ENCODE measurements at regions not wholly inside any gene's neighbourhood (a gene's known extent, or its start where the extent isn't known, plus 50 kb on each side); places are given as distances from the start of the nearest gene placed in this dataset.

GRCh38 chr18:30908381-30908780, 134.2 kb downstream of the DSC3 start (continued):
- TF ChIP-seq PATZ1 (tag by site-specific recombination; IDR thresholded peaks at IDR 0.05) (no peak), ZNF501 (tag by site-specific recombination; IDR thresholded peaks at IDR 0.05) (no peak), ZFP3 (tag by site-specific recombination; IDR thresholded peaks at IDR 0.05; ENCODE audit: low read depth) (no peak)

GRCh38 chr18:30903566-30903965, 139.0 kb downstream of the DSC3 start:
- Histone ChIP-seq H3K9me3 (ENCODE audit: control insufficient read depth, insufficient read depth, low read depth, low read length) (no peaks in the 10 kb centered on the region), H3K27ac (ENCODE audit: extremely low read depth, low read depth, low read length) (no peak overlapping the region), H3K36me3 (ENCODE audit: control insufficient read depth in 2 of 2, insufficient read depth in 1 of 2, low read length in 2 of 2) (no peaks in the 10 kb centered on the region), H3K4me3 (ENCODE audit: low read depth, low read length) (no peak overlapping the region), H3K4me1 (ENCODE audit: control insufficient read depth, insufficient read depth, low read length) (no peaks in the 10 kb centered on the region)
- ChIA-PET POLR2A (no interaction called here), CTCF (interaction anchor here (1.2 kb wide), 1 partner anchor 67 kb away, joined by 3 read pairs; no protein-coding TSS in a partner anchor)
- TF ChIP-seq BCL11A (tag by site-specific recombination; IDR thresholded peaks at IDR 0.05; ENCODE audit: low read depth) (no peak), ZSCAN23 (tag by site-specific recombination; IDR thresholded peaks at IDR 0.05) (no peak), ZNF202 (tag by site-specific recombination; IDR thresholded peaks at IDR 0.05; ENCODE audit: borderline replicate concordance) (no peak), ZNF311 (tag by site-specific recombination; IDR thresholded peaks at IDR 0.05; ENCODE audit: borderline replicate concordance) (no peak), MEIS1 (CRISPR knock-in tag; IDR thresholded peaks at IDR 0.05; ENCODE audit: borderline replicate concordance) (no peak), ZNF629 (tag by site-specific recombination; IDR thresholded peaks at IDR 0.05) (no peak), ATF2 (tag by site-specific recombination; IDR thresholded peaks at IDR 0.05; ENCODE audit: low read depth) (no peak), PRDM4 (tag by site-specific recombination; IDR thresholded peaks at IDR 0.05) (no peak), ZNF280C (tag by site-specific recombination; IDR thresholded peaks at IDR 0.05) (no peak), ZNF211 (tag by site-specific recombination; IDR thresholded peaks at IDR 0.05; ENCODE audit: low read depth) (no peak), ZBTB8A (tag by site-specific recombination; IDR thresholded peaks at IDR 0.05) (no peak), ZNF521 (tag by site-specific recombination; IDR thresholded peaks at IDR 0.05) (no peak), ZNF175 (tag by site-specific recombination; IDR thresholded peaks at IDR 0.05) (no peak), ZNF785 (tag by site-specific recombination; IDR thresholded peaks at IDR 0.05) (no peak), ZBTB48 (tag by site-specific recombination; IDR thresholded peaks at IDR 0.05) (no peak)
- TF ChIP-seq, protein P1, sequence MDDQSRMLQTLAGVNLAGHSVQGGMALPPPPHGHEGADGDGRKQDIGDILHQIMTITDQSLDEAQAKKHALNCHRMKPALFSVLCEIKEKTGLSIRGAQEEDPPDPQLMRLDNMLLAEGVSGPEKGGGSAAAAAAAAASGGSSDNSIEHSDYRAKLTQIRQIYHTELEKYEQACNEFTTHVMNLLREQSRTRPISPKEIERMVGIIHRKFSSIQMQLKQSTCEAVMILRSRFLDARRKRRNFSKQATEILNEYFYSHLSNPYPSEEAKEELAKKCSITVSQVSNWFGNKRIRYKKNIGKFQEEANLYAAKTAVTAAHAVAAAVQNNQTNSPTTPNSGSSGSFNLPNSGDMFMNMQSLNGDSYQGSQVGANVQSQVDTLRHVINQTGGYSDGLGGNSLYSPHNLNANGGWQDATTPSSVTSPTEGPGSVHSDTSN (CRISPR knock-in tag; IDR thresholded peaks at IDR 0.05) = no peak
- TF ChIP-seq, protein P2, sequence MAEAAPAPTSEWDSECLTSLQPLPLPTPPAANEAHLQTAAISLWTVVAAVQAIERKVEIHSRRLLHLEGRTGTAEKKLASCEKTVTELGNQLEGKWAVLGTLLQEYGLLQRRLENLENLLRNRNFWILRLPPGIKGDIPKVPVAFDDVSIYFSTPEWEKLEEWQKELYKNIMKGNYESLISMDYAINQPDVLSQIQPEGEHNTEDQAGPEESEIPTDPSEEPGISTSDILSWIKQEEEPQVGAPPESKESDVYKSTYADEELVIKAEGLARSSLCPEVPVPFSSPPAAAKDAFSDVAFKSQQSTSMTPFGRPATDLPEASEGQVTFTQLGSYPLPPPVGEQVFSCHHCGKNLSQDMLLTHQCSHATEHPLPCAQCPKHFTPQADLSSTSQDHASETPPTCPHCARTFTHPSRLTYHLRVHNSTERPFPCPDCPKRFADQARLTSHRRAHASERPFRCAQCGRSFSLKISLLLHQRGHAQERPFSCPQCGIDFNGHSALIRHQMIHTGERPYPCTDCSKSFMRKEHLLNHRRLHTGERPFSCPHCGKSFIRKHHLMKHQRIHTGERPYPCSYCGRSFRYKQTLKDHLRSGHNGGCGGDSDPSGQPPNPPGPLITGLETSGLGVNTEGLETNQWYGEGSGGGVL (tag by site-specific recombination; IDR thresholded peaks at IDR 0.05) = no peak
- TF ChIP-seq, protein P3, sequence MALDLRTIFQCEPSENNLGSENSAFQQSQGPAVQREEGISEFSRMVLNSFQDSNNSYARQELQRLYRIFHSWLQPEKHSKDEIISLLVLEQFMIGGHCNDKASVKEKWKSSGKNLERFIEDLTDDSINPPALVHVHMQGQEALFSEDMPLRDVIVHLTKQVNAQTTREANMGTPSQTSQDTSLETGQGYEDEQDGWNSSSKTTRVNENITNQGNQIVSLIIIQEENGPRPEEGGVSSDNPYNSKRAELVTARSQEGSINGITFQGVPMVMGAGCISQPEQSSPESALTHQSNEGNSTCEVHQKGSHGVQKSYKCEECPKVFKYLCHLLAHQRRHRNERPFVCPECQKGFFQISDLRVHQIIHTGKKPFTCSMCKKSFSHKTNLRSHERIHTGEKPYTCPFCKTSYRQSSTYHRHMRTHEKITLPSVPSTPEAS (tag by site-specific recombination; IDR thresholded peaks at IDR 0.05) = no peak
